ENCODE measurements at regions not wholly inside any gene's neighbourhood (a gene's known extent, or its start where the extent isn't known, plus 50 kb on each side); places are given as distances from the start of the nearest gene placed in this dataset.

GRCh38 chr13:72144636-72145035, 277.6 kb upstream of the DACH1 start:
- Histone ChIP-seq H3K27me3 (ENCODE audit: insufficient read depth) (no peaks in the 10 kb centered on the region), H3K9me2 (no peaks in the 10 kb centered on the region), H3F3A (replicated peaks; ENCODE audit: insufficient read depth) (peaks cover 21% of the 10 kb centered on the region), H3K27ac (ENCODE audit: low read depth in 2 of 2, low read length in 1 of 2) (peak overlapping the region; percentile 29 to 66; a peak in 2 of 4 replicates), H4K20me1 (ENCODE audit: insufficient read depth) (no peaks in the 10 kb centered on the region), H3K9me3 (no peaks in the 10 kb centered on the region), H3K4me1 (ENCODE audit: control insufficient read depth in 1 of 2, insufficient read depth in 2 of 2, low read depth in 1 of 2, low read length in 1 of 2) (peaks cover 0 to 14% of the 10 kb centered on the region in 2 experiments; a peak in 2 of 4 replicates), H3K36me3 (replicated peaks in 1 of 2; ENCODE audit: control insufficient read depth in 1 of 2, insufficient read depth in 2 of 2, low read length in 1 of 2) (no peaks in the 10 kb centered on the region), H3K4me2 (no peak overlapping the region), H2AFZ (ENCODE audit: low read depth) (no peak overlapping the region), H3K9ac (no peak overlapping the region), H3K79me2 (ENCODE audit: insufficient read depth) (no peaks in the 10 kb centered on the region), H3K4me3 (ENCODE audit: low read depth in 2 of 2, low read length in 1 of 2) (no peak overlapping the region)
- TF ChIP-seq EZH2phosphoT487 (IDR thresholded peaks at IDR 0.05; ENCODE audit: borderline replicate concordance, low read depth): no peak
- no peak for TF ChIP-seq ELF1 (IDR thresholded peaks at IDR 0.05)
- TF ChIP-seq MEF2A (IDR thresholded peaks at IDR 0.05; ENCODE audit: borderline replicate concordance, low read depth): no peak
- TF ChIP-seq REST (IDR thresholded peaks at IDR 0.05; ENCODE audit: low read depth, low read length): no peak
- ChIA-PET POLR2A (no interaction called here), CTCF (no interaction called here)
- no peak for DNase-seq

- Histone ChIP-seq H3K27ac (ENCODE audit: low read depth in 2 of 2, low read length in 1 of 2) (peak overlapping the region; percentile 50 to 64; a peak in 3 of 4 replicates), H3K79me2 (ENCODE audit: insufficient read depth) (no peaks in the 10 kb centered on the region), H3K4me2 (peak overlapping the region; percentile 9; the same call in 1 of the 2 replicates), H2AFZ (ENCODE audit: low read depth) (peak overlapping the region; percentile 66; the same call in 1 of the 2 replicates), H4K20me1 (ENCODE audit: insufficient read depth) (no peaks in the 10 kb centered on the region), H3K27me3 (ENCODE audit: insufficient read depth) (no peaks in the 10 kb centered on the region), H3K9ac (peak overlapping the region; percentile 0; the same call in 1 of the 2 replicates), H3K36me3 (replicated peaks in 1 of 2; ENCODE audit: control insufficient read depth in 1 of 2, insufficient read depth in 2 of 2, low read length in 1 of 2) (no peaks in the 10 kb centered on the region), H3K9me2 (no peaks in the 10 kb centered on the region), H3K4me3 (ENCODE audit: low read depth in 2 of 2, low read length in 1 of 2) (no peak overlapping the region), H3K9me3 (no peaks in the 10 kb centered on the region), H3K4me1 (ENCODE audit: control insufficient read depth in 1 of 2, insufficient read depth in 2 of 2, low read depth in 1 of 2, low read length in 1 of 2) (peaks cover 2 to 14% of the 10 kb centered on the region in 2 experiments; a peak in 3 of 4 replicates), H3F3A (replicated peaks; ENCODE audit: insufficient read depth) (peaks cover 21% of the 10 kb centered on the region)
- TF ChIP-seq FOXM1 (IDR thresholded peaks at IDR 0.05; ENCODE audit: low read depth) (no peak), TCF12 (IDR thresholded peaks at IDR 0.05) (0 out of 2 replicates have a peak, but pooled peaks have one; percentile 7), NFIC (IDR thresholded peaks at IDR 0.05; ENCODE audit: borderline replicate concordance) (peak; percentile 59; the same call in 1 of the 2 replicates), FOSL2 (IDR thresholded peaks at IDR 0.05; ENCODE audit: borderline replicate concordance, low read depth) (no peak), TEAD4 (IDR thresholded peaks at IDR 0.05; ENCODE audit: borderline replicate concordance, insufficient read depth) (no peak), CHD2 (IDR thresholded peaks at IDR 0.05; ENCODE audit: low read length, partially characterized antibody) (no peak)
- DNase-seq: no peak
- 21% methylated on average over 3 of the region's 3 CpGs for WGBS (ENCODE audit: low lambda C conversion rate)
- POLR2A ChIA-PET: no interaction called here
- CTCF ChIA-PET: interaction anchor here (0.8 to 0.9 kb wide), 2 partner anchors 11 to 20 kb away, joined by 3 to 4 read pairs; no protein-coding TSS in a partner anchor
Observed at GRCh38 chr13:72141855-72142519, 275.0 kb upstream of the DACH1 start.

Data from SK-N-SH (cell line).